ENCODE measurements at regions not wholly inside any gene's neighbourhood (a gene's known extent, or its start where the extent isn't known, plus 50 kb on each side); places are given as distances from the start of the nearest gene placed in this dataset.
"Not testable (repeated sequence)": the region's sequence is repeated elsewhere in the genome, so short reads cannot be mapped to it uniquely, and the experiment has no call there.

- H3K36me3 ChIP-seq (replicated peaks in 1 of 2; ENCODE audit: control extremely low read depth in 1 of 2, control insufficient read depth in 1 of 2, extremely low read depth in 1 of 2, insufficient read depth in 2 of 2, low read length in 1 of 2); H3K9me3 Mint-ChIP-seq (ENCODE audit: insufficient read depth); H3K27ac ChIP-seq (ENCODE audit: low read length in 2 of 2); intact Hi-C loops (cut with micrococcal nuclease); H3K27me3 ChIP-seq (replicated peaks in 1 of 4; ENCODE audit: control extremely low read depth in 1 of 4, control insufficient read depth in 3 of 4, insufficient read depth in 4 of 4, low read length in 3 of 4); H3K4me2 ChIP-seq (replicated peaks; ENCODE audit: low read depth, low read length, poor library complexity, severe bottlenecking); H4K20me1 ChIP-seq (ENCODE audit: control insufficient read depth, insufficient read depth, low read length, poor library complexity, severe bottlenecking); ATAC-seq (ENCODE audit: low read depth); H3K4me1 Mint-ChIP-seq; DNase-seq; H3K9ac ChIP-seq (ENCODE audit: low read length); H2AFZ ChIP-seq (ENCODE audit: insufficient read depth, low read depth, low read length, poor library complexity, severe bottlenecking); H3K27ac Mint-ChIP-seq; H3K4me1 ChIP-seq (ENCODE audit: control insufficient read depth in 2 of 2, insufficient read depth in 2 of 2, low read length in 2 of 2); H3K79me2 ChIP-seq (ENCODE audit: control insufficient read depth, insufficient read depth, low read length); H3K4me3 ChIP-seq (ENCODE audit: control extremely low read depth in 1 of 5, extremely low read depth in 1 of 5, insufficient read depth in 1 of 5, low read depth in 2 of 5, low read length in 4 of 5); H3K9me3 ChIP-seq (ENCODE audit: control extremely low read depth in 1 of 3, control insufficient read depth in 2 of 3, insufficient read depth in 1 of 3, low read length in 2 of 3): not testable (repeated sequence)
- WGBS (ENCODE audit: insufficient coverage), result 67% methylated on average over 25 of the region's 30 CpGs
- ChIA-PET POLR2A (interaction anchor here (0.6 kb wide), 1 partner anchor 227 kb away, joined by 3 read pairs; no protein-coding TSS in a partner anchor), CTCF (interaction anchor here (2.3 kb wide), 1 partner anchor 20 kb away, joined by 6 read pairs; no protein-coding TSS in a partner anchor)
- peak overlapping the region; percentile 59 for H3K4me3 Mint-ChIP-seq
- peaks cover 11% of the 10 kb centered on the region for H3K27me3 Mint-ChIP-seq
Observed at GRCh38 chr2:190760353-190761150, 111.7 kb downstream of the NAB1 start.

- POLR2A ChIA-PET; ATAC-seq (ENCODE audit: low read depth); intact Hi-C loops (cut with micrococcal nuclease): not testable (repeated sequence)
Observed at GRCh38 chr2:190761216-190761615, 112.3 kb downstream of the NAB1 start.

More at GRCh38 chr2:190761216-190761615, 112.3 kb downstream of the NAB1 start:
- H3K36me3 ChIP-seq (replicated peaks in 1 of 2; ENCODE audit: control extremely low read depth in 1 of 2, control insufficient read depth in 1 of 2, extremely low read depth in 1 of 2, insufficient read depth in 2 of 2, low read length in 1 of 2); H3K27ac ChIP-seq (ENCODE audit: low read length in 2 of 2); H3K4me3 Mint-ChIP-seq; H3K9ac ChIP-seq (ENCODE audit: low read length); DNase-seq; H3K9me3 ChIP-seq (ENCODE audit: control extremely low read depth in 1 of 3, control insufficient read depth in 2 of 3, insufficient read depth in 1 of 3, low read length in 2 of 3); H3K9me3 Mint-ChIP-seq (ENCODE audit: insufficient read depth); H3K4me3 ChIP-seq (ENCODE audit: control extremely low read depth in 1 of 5, extremely low read depth in 1 of 5, insufficient read depth in 1 of 5, low read depth in 2 of 5, low read length in 4 of 5); H2AFZ ChIP-seq (ENCODE audit: insufficient read depth, low read depth, low read length, poor library complexity, severe bottlenecking); H3K79me2 ChIP-seq (ENCODE audit: control insufficient read depth, insufficient read depth, low read length); H3K27me3 ChIP-seq (replicated peaks in 1 of 4; ENCODE audit: control extremely low read depth in 1 of 4, control insufficient read depth in 3 of 4, insufficient read depth in 4 of 4, low read length in 3 of 4); H3K4me1 Mint-ChIP-seq; H3K27ac Mint-ChIP-seq; H3K4me1 ChIP-seq (ENCODE audit: control insufficient read depth in 2 of 2, insufficient read depth in 2 of 2, low read length in 2 of 2); H3K4me2 ChIP-seq (replicated peaks; ENCODE audit: low read depth, low read length, poor library complexity, severe bottlenecking); H4K20me1 ChIP-seq (ENCODE audit: control insufficient read depth, insufficient read depth, low read length, poor library complexity, severe bottlenecking): not testable (repeated sequence)
- 10% methylated on average over 2 of the region's 28 CpGs for WGBS (ENCODE audit: insufficient coverage)
- CTCF ChIA-PET, result interaction anchor here (2.3 kb wide), 1 partner anchor 19 kb away, joined by 6 read pairs; no protein-coding TSS in a partner anchor
- peaks cover 11% of the 10 kb centered on the region for H3K27me3 Mint-ChIP-seq

Data from B cell (primary cell).